Activated CD8-positive, alpha-beta T cell treated with anti-CD3 and anti-CD28 coated beads for 36 hours (primary cell): ENCODE measurements at regions not wholly inside any gene's neighbourhood (a gene's known extent, or its start where the extent isn't known, plus 50 kb on each side); places are given as distances from the start of the nearest gene placed in this dataset.

ENCODE experiments used
- ATAC-seq: fragments of 200-7000 bp; cut with Tn5 transposase; one replicate; pipeline ENCODE4 v1.10.0; 2021; ENCODE audit warnings: mild to moderate bottlenecking, moderate library complexity
- CTCF ChIA-PET: fragments of 350-600 bp; sonication (Branson Sonifier 250); formaldehyde crosslinking; loops from one replicate; lab custom pipeline; 2021; ENCODE audit warnings: antibody characterized with exemption; lab: Charles Lee
- POLR2A ChIA-PET: fragments of 350-600 bp; sonication (Branson Sonifier 250); formaldehyde crosslinking; loops from one replicate; lab custom pipeline; 2021; ENCODE audit warnings: antibody characterized with exemption; lab: Charles Lee
- DNase-seq: peaks from one replicate; pipeline ENCODE4 v3.0.0-alpha.2; 2020
- H3K27ac Mint-ChIP-seq: one replicate; pipeline ENCODE4 v1.8.0; 2021; ENCODE audit warnings: mild to moderate bottlenecking, mixed read lengths
- H3K27me3 Mint-ChIP-seq: one replicate; pipeline ENCODE4 v1.8.0; 2021; ENCODE audit warnings: mixed read lengths
- H3K36me3 Mint-ChIP-seq: one replicate; pipeline ENCODE4 v1.8.0; 2021; ENCODE audit warnings: low read depth, mixed read lengths
- H3K4me1 Mint-ChIP-seq: one replicate; pipeline ENCODE4 v1.8.0; 2021; ENCODE audit warnings: low read depth, mixed read lengths
- H3K4me3 Mint-ChIP-seq: one replicate; pipeline ENCODE4 v1.8.0; 2021; ENCODE audit warnings: mild to moderate bottlenecking, moderate library complexity, mixed read lengths
- H3K9me3 Mint-ChIP-seq: one replicate; pipeline ENCODE4 v1.8.0; 2021; ENCODE audit warnings: mixed read lengths
- intact Hi-C: fragments of 100-400 bp; cut with micrococcal nuclease; formaldehyde crosslinking; loops from one replicate; pipeline ENCODE4 v1.10.0; 2022
- TF ChIP-seq, protein P1 (sequence below): fragments of 200-600 bp; IDR thresholded peaks from one replicate; pipeline ENCODE4 v1.8.0; 2022; ENCODE audit warnings: antibody characterized with exemption, mild to moderate bottlenecking

DNA sequence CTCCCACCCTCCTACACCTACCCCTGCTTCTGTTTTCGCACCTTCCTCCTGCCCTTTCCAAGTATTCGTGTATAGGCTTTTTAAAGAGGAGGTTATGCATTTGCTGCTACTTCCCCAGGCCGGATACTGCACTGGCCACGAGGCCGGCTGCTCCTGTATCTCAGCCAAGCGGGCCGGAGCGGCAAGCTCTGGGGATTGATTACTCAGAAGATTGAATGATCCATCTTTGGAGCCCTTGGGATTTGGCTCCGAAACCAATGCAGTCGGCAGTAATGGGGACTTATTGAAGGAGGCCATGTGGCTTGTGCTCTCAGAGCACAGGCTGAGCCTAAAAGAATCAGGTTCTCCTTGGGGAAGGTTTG, 405.3 kb downstream of the TLE4 start:
- POLR2A ChIA-PET = no interaction called here
- no peaks in the 10 kb centered on the region for H3K4me1 Mint-ChIP-seq
- no peaks in the 10 kb centered on the region for H3K9me3 Mint-ChIP-seq
- H3K27me3 Mint-ChIP-seq = peaks cover 9% of the 10 kb centered on the region
- DNase-seq = no peak
- no peak overlapping the region for H3K4me3 Mint-ChIP-seq
- CTCF ChIA-PET = no interaction called here
- no peak for ATAC-seq
- TF ChIP-seq, protein P1, sequence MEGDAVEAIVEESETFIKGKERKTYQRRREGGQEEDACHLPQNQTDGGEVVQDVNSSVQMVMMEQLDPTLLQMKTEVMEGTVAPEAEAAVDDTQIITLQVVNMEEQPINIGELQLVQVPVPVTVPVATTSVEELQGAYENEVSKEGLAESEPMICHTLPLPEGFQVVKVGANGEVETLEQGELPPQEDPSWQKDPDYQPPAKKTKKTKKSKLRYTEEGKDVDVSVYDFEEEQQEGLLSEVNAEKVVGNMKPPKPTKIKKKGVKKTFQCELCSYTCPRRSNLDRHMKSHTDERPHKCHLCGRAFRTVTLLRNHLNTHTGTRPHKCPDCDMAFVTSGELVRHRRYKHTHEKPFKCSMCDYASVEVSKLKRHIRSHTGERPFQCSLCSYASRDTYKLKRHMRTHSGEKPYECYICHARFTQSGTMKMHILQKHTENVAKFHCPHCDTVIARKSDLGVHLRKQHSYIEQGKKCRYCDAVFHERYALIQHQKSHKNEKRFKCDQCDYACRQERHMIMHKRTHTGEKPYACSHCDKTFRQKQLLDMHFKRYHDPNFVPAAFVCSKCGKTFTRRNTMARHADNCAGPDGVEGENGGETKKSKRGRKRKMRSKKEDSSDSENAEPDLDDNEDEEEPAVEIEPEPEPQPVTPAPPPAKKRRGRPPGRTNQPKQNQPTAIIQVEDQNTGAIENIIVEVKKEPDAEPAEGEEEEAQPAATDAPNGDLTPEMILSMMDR = no peak
- H3K36me3 Mint-ChIP-seq = no peaks in the 10 kb centered on the region
- intact Hi-C loops = no loop called here
- no peak overlapping the region for H3K27ac Mint-ChIP-seq

DNA sequence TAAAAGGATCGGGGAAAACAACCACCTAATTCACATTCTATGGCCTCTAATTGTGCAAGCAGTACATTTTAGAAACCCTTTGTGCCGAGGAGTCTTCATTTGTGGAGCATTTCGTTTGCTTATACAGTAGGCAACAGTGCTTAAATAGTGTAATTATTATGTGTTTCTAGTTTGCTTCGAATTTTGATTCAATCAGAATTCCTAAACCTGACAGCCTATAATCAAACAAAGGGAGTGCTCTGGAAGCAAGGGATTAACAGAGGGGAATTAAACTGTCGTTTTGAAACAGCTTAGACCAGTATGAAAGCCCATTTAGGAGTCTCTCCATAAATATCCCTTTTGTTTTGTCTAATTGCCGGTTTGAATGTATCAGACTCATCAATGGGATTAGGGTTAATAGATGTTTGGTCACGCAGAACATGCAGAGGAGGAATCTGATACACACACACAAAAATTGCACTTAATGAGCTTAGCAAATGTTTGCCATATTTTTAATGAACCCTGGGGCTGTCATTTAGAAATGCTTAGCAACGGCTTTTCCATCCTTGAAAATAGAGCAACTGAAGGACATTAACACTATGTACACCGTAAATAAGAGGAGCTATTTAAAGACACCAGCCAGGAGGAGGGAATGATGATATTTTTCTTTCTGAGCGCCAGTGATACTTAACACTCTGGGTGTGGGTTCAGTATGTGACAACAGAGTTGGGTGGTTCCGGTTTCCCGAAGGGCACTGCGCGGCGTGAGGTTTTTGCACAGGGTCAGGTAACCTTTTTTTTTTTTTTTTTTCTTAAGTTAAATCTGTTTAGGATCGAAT, 404.7 kb downstream of the TLE4 start:
- Mint-ChIP-seq H3K9me3 (no peaks in the 10 kb centered on the region), H3K4me3 (no peak overlapping the region), H3K27ac (no peak overlapping the region), H3K27me3 (peaks cover 7% of the 10 kb centered on the region), H3K4me1 (no peaks in the 10 kb centered on the region), H3K36me3 (no peaks in the 10 kb centered on the region)
- intact Hi-C loops = no loop called here
- no peak for ATAC-seq
- no peak for DNase-seq
- ChIA-PET POLR2A (no interaction called here), CTCF (no interaction called here)
- TF ChIP-seq, protein P1 = no peak

DNA sequence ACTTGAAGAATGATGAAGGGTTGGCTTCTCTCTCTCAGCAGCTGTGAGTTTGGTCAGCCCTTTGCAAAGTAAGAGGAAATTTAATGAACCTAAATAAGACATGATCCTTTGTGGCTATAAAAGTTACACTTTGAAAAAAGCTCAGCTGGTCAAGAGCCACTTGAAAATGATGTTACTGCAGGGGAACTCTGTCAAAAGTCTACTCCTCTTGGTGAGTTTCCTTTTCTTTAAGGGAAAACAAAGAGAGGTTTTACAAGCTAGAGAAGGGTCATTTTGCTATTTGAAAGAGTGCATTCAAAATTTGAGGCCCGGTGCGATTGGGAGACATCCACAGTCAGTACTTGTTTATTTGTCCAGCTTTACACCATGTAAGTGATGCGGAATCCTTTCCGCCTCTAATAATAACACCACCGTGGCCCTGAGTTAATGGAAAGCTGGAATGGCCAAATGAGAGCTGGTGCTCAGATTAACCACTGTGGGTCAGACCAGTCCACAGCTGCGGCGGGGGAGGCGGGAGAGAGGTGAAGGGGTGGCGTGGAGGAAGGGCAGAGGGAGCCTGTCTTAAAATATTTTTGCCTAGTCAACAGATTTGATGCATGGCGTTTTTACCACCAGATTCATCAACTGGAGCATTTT, 404.0 kb downstream of the TLE4 start:
- no peak overlapping the region for H3K4me3 Mint-ChIP-seq
- TF ChIP-seq, protein P1 = no peak
- no peaks in the 10 kb centered on the region for H3K9me3 Mint-ChIP-seq
- POLR2A ChIA-PET = no interaction called here
- DNase-seq (no peak), ATAC-seq (no peak)
- no peak overlapping the region for H3K27ac Mint-ChIP-seq
- peaks cover 6% of the 10 kb centered on the region for H3K27me3 Mint-ChIP-seq
- intact Hi-C loops = no loop called here
- CTCF ChIA-PET = no interaction called here
- H3K36me3 Mint-ChIP-seq = no peaks in the 10 kb centered on the region
- H3K4me1 Mint-ChIP-seq = no peaks in the 10 kb centered on the region

DNA sequence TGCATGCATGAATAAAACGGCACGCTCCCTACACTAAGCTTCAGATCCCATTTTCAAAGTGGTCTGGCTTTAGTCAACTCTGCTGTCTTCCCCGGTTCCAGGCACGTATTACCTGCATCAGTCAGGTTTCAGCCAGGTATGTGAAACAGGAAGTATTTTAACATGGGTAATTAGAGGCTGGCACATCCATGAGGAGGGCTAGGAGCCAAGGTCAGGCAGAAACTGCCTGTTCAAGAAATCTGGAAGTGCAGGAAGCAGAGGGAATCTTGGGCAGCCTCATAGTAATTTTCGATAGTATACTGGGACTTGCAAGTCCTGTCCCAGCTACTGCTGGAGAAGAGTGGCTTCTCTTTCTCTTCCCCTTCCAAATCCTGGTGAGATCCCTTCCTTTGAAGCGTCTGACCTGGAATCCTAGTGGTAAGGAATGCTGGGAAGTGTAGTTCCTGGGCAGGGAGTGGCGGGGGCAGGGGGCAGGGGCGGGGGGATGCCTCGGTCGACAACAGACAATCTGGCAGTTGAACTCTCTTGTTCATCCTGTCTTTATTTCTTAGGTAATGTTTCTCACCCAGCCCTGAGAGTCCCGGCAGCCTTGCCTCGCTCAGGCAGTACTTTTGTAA, 403.1 kb downstream of the TLE4 start:
- ATAC-seq (no peak), DNase-seq (no peak)
- Mint-ChIP-seq H3K27ac (no peak overlapping the region), H3K27me3 (peaks cover 6% of the 10 kb centered on the region), H3K4me1 (no peaks in the 10 kb centered on the region), H3K9me3 (no peaks in the 10 kb centered on the region), H3K4me3 (no peak overlapping the region), H3K36me3 (no peaks in the 10 kb centered on the region)
- TF ChIP-seq, protein P1 = no peak
- intact Hi-C loops = no loop called here
- ChIA-PET POLR2A (no interaction called here), CTCF (no interaction called here)

DNA sequence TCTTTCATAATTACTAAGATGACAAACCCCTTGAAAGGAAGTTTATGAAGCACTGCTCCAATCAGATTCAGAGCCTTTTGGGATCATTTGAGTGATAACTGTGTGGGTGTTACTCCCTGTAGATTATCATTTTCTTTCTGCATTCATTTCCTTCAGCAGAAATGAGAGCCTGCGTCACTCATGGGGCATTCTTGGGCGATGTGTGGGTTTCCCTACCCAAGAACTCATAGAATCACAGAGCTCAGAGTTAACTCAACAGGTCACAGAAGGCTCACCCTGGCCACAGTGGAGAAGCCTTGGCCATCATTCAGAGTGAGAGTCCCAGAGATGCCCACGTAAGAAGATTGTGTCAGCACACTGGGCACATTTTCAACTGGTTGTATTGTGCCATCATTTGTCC, 401.9 kb downstream of the TLE4 start:
- no peak overlapping the region for H3K27ac Mint-ChIP-seq
- no peaks in the 10 kb centered on the region for H3K36me3 Mint-ChIP-seq
- H3K27me3 Mint-ChIP-seq = peaks cover 9% of the 10 kb centered on the region
- intact Hi-C loops = no loop called here
- DNase-seq (no peak), ATAC-seq (no peak)
- CTCF ChIA-PET = no interaction called here
- H3K4me3 Mint-ChIP-seq = no peak overlapping the region
- POLR2A ChIA-PET = interaction anchor here (0.6 kb wide), 1 partner anchor 32 kb away, joined by 3 read pairs; no protein-coding TSS in a partner anchor
- H3K9me3 Mint-ChIP-seq = no peaks in the 10 kb centered on the region
- TF ChIP-seq, protein P1 = no peak
- no peaks in the 10 kb centered on the region for H3K4me1 Mint-ChIP-seq
